ENCODE measurements at regions not wholly inside any gene's neighbourhood (a gene's known extent, or its start where the extent isn't known, plus 50 kb on each side); places are given as distances from the start of the nearest gene placed in this dataset.

- no peak for TF ChIP-seq CTCF (IDR thresholded peaks at IDR 0.05)
- Histone ChIP-seq H3K27ac (no peak overlapping the region), H3K4me1 (peaks cover 7% of the 10 kb centered on the region), H3K9me3 (no peaks in the 10 kb centered on the region), H3K27me3 (no peaks in the 10 kb centered on the region), H3K4me3 (no peak overlapping the region), H3K36me3 (no peaks in the 10 kb centered on the region)
- intact Hi-C loops (cut with DNase I) = no loop called here
- ATAC-seq (no peak), DNase-seq (no peak)
Observed at GRCh38 chr12:93247313-93247991, 130.3 kb upstream of the NUDT4 start.

GRCh38 chr12:93252221-93252620 lies 125.5 kb upstream of the NUDT4 start:
- no peak for TF ChIP-seq CTCF (IDR thresholded peaks at IDR 0.05)

GRCh38 chr12:93254911-93255310 lies 122.8 kb upstream of the NUDT4 start:
- ATAC-seq (no peak), DNase-seq (no peak)
- H3K36me3 ChIP-seq = no peaks in the 10 kb centered on the region
- no peaks in the 10 kb centered on the region for H3K4me1 ChIP-seq
- H3K9me3 ChIP-seq = no peaks in the 10 kb centered on the region
- intact Hi-C loops (cut with DNase I) = no loop called here
- no peak overlapping the region for H3K27ac ChIP-seq
- H3K27me3 ChIP-seq = no peaks in the 10 kb centered on the region
- H3K4me3 ChIP-seq = no peak overlapping the region
- no peak for TF ChIP-seq CTCF (IDR thresholded peaks at IDR 0.05)

More at GRCh38 chr12:93252221-93252620, 125.5 kb upstream of the NUDT4 start:
- Histone ChIP-seq H3K27me3 (no peaks in the 10 kb centered on the region), H3K4me1 (no peaks in the 10 kb centered on the region), H3K27ac (no peak overlapping the region), H3K9me3 (no peaks in the 10 kb centered on the region), H3K36me3 (no peaks in the 10 kb centered on the region), H3K4me3 (no peak overlapping the region)
- intact Hi-C loops (cut with DNase I) = no loop called here
- DNase-seq = no peak
- ATAC-seq = no peak

- Histone ChIP-seq H3K4me3 (no peak overlapping the region), H3K36me3 (no peaks in the 10 kb centered on the region), H3K27me3 (no peaks in the 10 kb centered on the region), H3K4me1 (no peaks in the 10 kb centered on the region), H3K27ac (no peak overlapping the region), H3K9me3 (no peaks in the 10 kb centered on the region)
- no peak for TF ChIP-seq CTCF (IDR thresholded peaks at IDR 0.05)
- DNase-seq (no peak), ATAC-seq (no peak)
- intact Hi-C loops (cut with DNase I) = no loop called here
Observed at GRCh38 chr12:93256256-93256969, 121.3 kb upstream of the NUDT4 start.

GRCh38 chr12:93261505-93262094 lies 116.1 kb upstream of the NUDT4 start:
- intact Hi-C loops (cut with DNase I) = no loop called here
- H3K4me3 ChIP-seq = no peak overlapping the region
- no peak for TF ChIP-seq CTCF (IDR thresholded peaks at IDR 0.05)
- no peaks in the 10 kb centered on the region for H3K36me3 ChIP-seq
- no peaks in the 10 kb centered on the region for H3K27me3 ChIP-seq
- no peaks in the 10 kb centered on the region for H3K9me3 ChIP-seq
- ATAC-seq (no peak), DNase-seq (no peak)
- H3K4me1 ChIP-seq = no peaks in the 10 kb centered on the region
- H3K27ac ChIP-seq = no peak overlapping the region

Measured in upper lobe of right lung (tissue), 1 donor.